Testis (tissue), 2 donors: ENCODE measurements at regions not wholly inside any gene's neighbourhood (a gene's known extent, or its start where the extent isn't known, plus 50 kb on each side); places are given as distances from the start of the nearest gene placed in this dataset.
"Not testable (repeated sequence)": the region's sequence is repeated elsewhere in the genome, so short reads cannot be mapped to it uniquely, and the experiment has no call there.

Experiments used
- DNase-seq: peaks from one replicate; pipeline ENCODE4 v3.0.0-alpha.2; 2019
- H3K27ac ChIP-seq, 2 donors: fragments of 200-600 bp; sonication (generic); one replicate each; pipeline ENCODE4 v1.5.1; 2019
- H3K27me3 ChIP-seq: fragments of 200-600 bp; sonication (generic); one replicate; pipeline ENCODE4 v1.5.1; 2019
- H3K36me3 ChIP-seq: fragments of 200-600 bp; sonication (generic); one replicate; pipeline ENCODE4 v1.5.1; 2017; ENCODE audit warnings: low read depth; ENCODE audit errors: missing control alignments
- H3K4me1 ChIP-seq: fragments of 200-600 bp; sonication (generic); one replicate; pipeline ENCODE4 v1.5.1; 2019
- H3K4me3 ChIP-seq, 2 donors: fragments of 200-600 bp; sonication (generic); one replicate each; pipeline ENCODE4 v1.5.1; 2017 to 2019
- H3K9me3 ChIP-seq: fragments of 200-600 bp; sonication (generic); one replicate; pipeline ENCODE4 v1.5.1; 2017
- CTCF ChIP-seq, 3 experiments: fragments of 450-650 bp in 2 of 3; fragments of 200-600 bp in 1 of 3; sonication (generic) in 1 of 3; IDR thresholded peaks; one replicate each; pipeline ENCODE4 v1.5.1; 2016 to 2019; ENCODE audit warnings: antibody characterized with exemption in 3 of 3, mild to moderate bottlenecking in 2 of 3, moderate library complexity in 1 of 3
- POLR2A ChIP-seq: fragments of 450-650 bp; IDR thresholded peaks from one replicate; pipeline ENCODE4 v1.6.1; 2017; ENCODE audit warnings: antibody characterized with exemption, mild to moderate bottlenecking, moderate library complexity
- WGBS, 2 donors: methylation state at CpG; one replicate each; pipeline ENCODE4 v1.1.5; 2018; 5-methylcytosine and 5-hydroxymethylcytosine counted together
- intact Hi-C: fragments of 100-400 bp; cut with DNase I; formaldehyde crosslinking; loops from one replicate; pipeline ENCODE4 v1.15.1; 2023; ENCODE audit warnings: low total_unique reads

GRCh38 chr5:67842806-67843205 lies 372.8 kb upstream of the PIK3R1 start:
- H3K4me3 ChIP-seq = no peak overlapping the region
- H3K9me3 ChIP-seq = no peaks in the 10 kb centered on the region
- 84 to 95% methylated on average over 3 of the region's 3 CpGs for WGBS, 2 donors
- H3K27me3 ChIP-seq = no peaks in the 10 kb centered on the region
- H3K36me3 ChIP-seq = no peaks in the 10 kb centered on the region
- DNase-seq = no peak
- no peak overlapping the region for H3K27ac ChIP-seq
- intact Hi-C loops = no loop called here
- H3K4me1 ChIP-seq = no peaks in the 10 kb centered on the region
- TF ChIP-seq CTCF (IDR thresholded peaks at IDR 0.05) (no peak), POLR2A (no peak)

GRCh38 chr5:67837225-67837624 lies 378.3 kb upstream of the PIK3R1 start:
- H3K4me1 ChIP-seq, H3K27me3 ChIP-seq, H3K9me3 ChIP-seq, DNase-seq, intact Hi-C loops, H3K27ac ChIP-seq, H3K36me3 ChIP-seq, H3K4me3 ChIP-seq: not testable (repeated sequence)
- 94% methylated on average over 3 of the region's 3 CpGs for WGBS, 2 donors

- H3K27ac ChIP-seq, H3K4me1 ChIP-seq, H3K4me3 ChIP-seq, H3K9me3 ChIP-seq, H3K27me3 ChIP-seq, H3K36me3 ChIP-seq, intact Hi-C loops, DNase-seq: not testable (repeated sequence)
- 0 to 97% methylated on average over 1 of the region's 1 CpG for WGBS, 2 donors
These were observed 379.1 kb upstream of the PIK3R1 start for GRCh38 chr5:67836496-67836895.

GRCh38 chr5:67831048-67831447 lies 384.5 kb upstream of the PIK3R1 start:
- DNase-seq = no peak
- TF ChIP-seq CTCF (IDR thresholded peaks at IDR 0.05) (no peak), POLR2A (no peak)
- H3K4me1 ChIP-seq = no peaks in the 10 kb centered on the region
- no peaks in the 10 kb centered on the region for H3K9me3 ChIP-seq
- intact Hi-C loops = no loop called here
- no peak overlapping the region for H3K4me3 ChIP-seq
- no peak overlapping the region for H3K27ac ChIP-seq
- no peaks in the 10 kb centered on the region for H3K36me3 ChIP-seq
- no peaks in the 10 kb centered on the region for H3K27me3 ChIP-seq
- 44 to 88% methylated on average over 1 of the region's 1 CpG for WGBS, 2 donors

GRCh38 chr5:67827541-67827940 lies 388.0 kb upstream of the PIK3R1 start:
- TF ChIP-seq CTCF (IDR thresholded peaks at IDR 0.05) (no peak), POLR2A (no peak)
- intact Hi-C loops = no loop called here
- Histone ChIP-seq H3K27ac (no peak overlapping the region), H3K9me3 (no peaks in the 10 kb centered on the region), H3K27me3 (no peaks in the 10 kb centered on the region), H3K4me3 (no peak overlapping the region), H3K4me1 (no peaks in the 10 kb centered on the region), H3K36me3 (no peaks in the 10 kb centered on the region)
- 82 to 83% methylated on average over 7 of the region's 7 CpGs for WGBS, 2 donors
- no peak for DNase-seq

GRCh38 chr5:67824852-67825251 lies 390.7 kb upstream of the PIK3R1 start:
- intact Hi-C loops = no loop called here
- Histone ChIP-seq H3K4me1 (no peaks in the 10 kb centered on the region), H3K9me3 (no peaks in the 10 kb centered on the region), H3K36me3 (no peaks in the 10 kb centered on the region), H3K4me3 (no peak overlapping the region), H3K27ac (no peak overlapping the region), H3K27me3 (no peaks in the 10 kb centered on the region)
- no peak for DNase-seq
- TF ChIP-seq CTCF (IDR thresholded peaks at IDR 0.05) (no peak), POLR2A (no peak)
- 90 to 95% methylated on average over 3 of the region's 3 CpGs for WGBS, 2 donors
